ENCODE measurements at regions not wholly inside any gene's neighbourhood (a gene's known extent, or its start where the extent isn't known, plus 50 kb on each side); places are given as distances from the start of the nearest gene placed in this dataset.

GRCh38 chr3:84504761-84505160, 454.0 kb upstream of the CADM2 start:
- no peaks in the 10 kb centered on the region for H3K9me3 ChIP-seq
- H3K4me3 ChIP-seq: no peak overlapping the region
- no peaks in the 10 kb centered on the region for H3K27me3 ChIP-seq
- ATAC-seq: no peak
- no peaks in the 10 kb centered on the region for H3K36me3 ChIP-seq
- H3K27ac ChIP-seq: no peak overlapping the region
- WGBS, 2 donors (ENCODE audit: low coverage in 1 of 2): 71 to 83% methylated on average over 1 of the region's 1 CpG
- no peak for TF ChIP-seq CTCF (IDR thresholded peaks at IDR 0.05)
- no peak for TF ChIP-seq POLR2AphosphoS5 (IDR thresholded peaks at IDR 0.05)
- no peak for TF ChIP-seq EP300 (IDR thresholded peaks at IDR 0.05)
- no peak for TF ChIP-seq POLR2A (IDR thresholded peaks at IDR 0.05)
- no peaks in the 10 kb centered on the region for H3K4me1 ChIP-seq

- WGBS, 2 donors (ENCODE audit: low coverage in 1 of 2): 60% methylated on average over 1 of the region's 3 CpGs; no CpG with 5 or more reads in 1 of the 2 donors
Observed at GRCh38 chr3:84510007-84510406, 448.8 kb upstream of the CADM2 start.

GRCh38 chr3:84522893-84523292, 435.9 kb upstream of the CADM2 start:
- WGBS, 2 donors (ENCODE audit: low coverage in 1 of 2): 62 to 100% methylated on average over 1 to 6 of the region's 6 CpGs
- no peaks in the 10 kb centered on the region for H3K4me1 ChIP-seq
- H3K4me3 ChIP-seq: no peak overlapping the region
- no peaks in the 10 kb centered on the region for H3K27me3 ChIP-seq
- peaks cover 0 to 14% (median 0%) of the 10 kb centered on the region in 3 donors for H3K9me3 ChIP-seq
- no peak for ATAC-seq
- TF ChIP-seq POLR2A (IDR thresholded peaks at IDR 0.05) (no peak), CTCF (IDR thresholded peaks at IDR 0.05) (no peak), EP300 (IDR thresholded peaks at IDR 0.05) (no peak), POLR2AphosphoS5 (IDR thresholded peaks at IDR 0.05) (no peak)
- no peaks in the 10 kb centered on the region for H3K36me3 ChIP-seq
- no peak overlapping the region for H3K27ac ChIP-seq

More at GRCh38 chr3:84510007-84510406, 448.8 kb upstream of the CADM2 start:
- Histone ChIP-seq H3K4me3 (no peak overlapping the region), H3K27ac (no peak overlapping the region), H3K9me3 (no peaks in the 10 kb centered on the region), H3K27me3 (no peaks in the 10 kb centered on the region), H3K4me1 (no peaks in the 10 kb centered on the region), H3K36me3 (no peaks in the 10 kb centered on the region)
- ATAC-seq: peak; percentile 16
- TF ChIP-seq POLR2A (IDR thresholded peaks at IDR 0.05): no peak
- no peak for TF ChIP-seq CTCF (IDR thresholded peaks at IDR 0.05)
- TF ChIP-seq EP300 (IDR thresholded peaks at IDR 0.05): no peak
- TF ChIP-seq POLR2AphosphoS5 (IDR thresholded peaks at IDR 0.05): no peak

- Histone ChIP-seq H3K4me3 (no peak overlapping the region), H3K27ac (no peak overlapping the region), H3K27me3 (no peaks in the 10 kb centered on the region), H3K9me3 (peaks cover 0 to 20% (median 0%) of the 10 kb centered on the region in 3 donors), H3K4me1 (no peaks in the 10 kb centered on the region), H3K36me3 (no peaks in the 10 kb centered on the region)
- ATAC-seq: no peak
- TF ChIP-seq POLR2AphosphoS5 (IDR thresholded peaks at IDR 0.05) (no peak), POLR2A (IDR thresholded peaks at IDR 0.05) (no peak), CTCF (IDR thresholded peaks at IDR 0.05) (no peak), EP300 (IDR thresholded peaks at IDR 0.05) (no peak)
- 68 to 81% methylated on average over 3 of the region's 3 CpGs for WGBS, 2 donors (ENCODE audit: low coverage in 1 of 2)
Observed at GRCh38 chr3:84536916-84537315, 421.9 kb upstream of the CADM2 start.

GRCh38 chr3:84538597-84538996, 420.2 kb upstream of the CADM2 start:
- no peak for TF ChIP-seq CTCF (IDR thresholded peaks at IDR 0.05)
- TF ChIP-seq POLR2AphosphoS5 (IDR thresholded peaks at IDR 0.05): no peak
- TF ChIP-seq EP300 (IDR thresholded peaks at IDR 0.05): no peak
- no peak for TF ChIP-seq POLR2A (IDR thresholded peaks at IDR 0.05)
- H3K4me3 ChIP-seq: no peak overlapping the region
- H3K36me3 ChIP-seq: no peaks in the 10 kb centered on the region
- ATAC-seq: no peak
- H3K27ac ChIP-seq: no peak overlapping the region
- peaks cover 0 to 20% (median 0%) of the 10 kb centered on the region in 3 donors for H3K9me3 ChIP-seq
- H3K27me3 ChIP-seq: no peaks in the 10 kb centered on the region
- H3K4me1 ChIP-seq: no peaks in the 10 kb centered on the region

Data from gastroesophageal sphincter (tissue), 4 donors.